GM18868 (cell line): ENCODE measurements at regions not wholly inside any gene's neighbourhood (a gene's known extent, or its start where the extent isn't known, plus 50 kb on each side); places are given as distances from the start of the nearest gene placed in this dataset.
"Not testable (repeated sequence)": the region's sequence is repeated elsewhere in the genome, so short reads cannot be mapped to it uniquely, and the experiment has no call there.

Source experiments
- ATAC-seq: cut with Tn5 transposase; IDR thresholded peaks from one replicate; pipeline ENCODE4 v1.9.1; 2021; ENCODE audit warnings: mild to moderate bottlenecking, moderate library complexity; ENCODE audit not compliant: unreplicated experiment

DNA sequence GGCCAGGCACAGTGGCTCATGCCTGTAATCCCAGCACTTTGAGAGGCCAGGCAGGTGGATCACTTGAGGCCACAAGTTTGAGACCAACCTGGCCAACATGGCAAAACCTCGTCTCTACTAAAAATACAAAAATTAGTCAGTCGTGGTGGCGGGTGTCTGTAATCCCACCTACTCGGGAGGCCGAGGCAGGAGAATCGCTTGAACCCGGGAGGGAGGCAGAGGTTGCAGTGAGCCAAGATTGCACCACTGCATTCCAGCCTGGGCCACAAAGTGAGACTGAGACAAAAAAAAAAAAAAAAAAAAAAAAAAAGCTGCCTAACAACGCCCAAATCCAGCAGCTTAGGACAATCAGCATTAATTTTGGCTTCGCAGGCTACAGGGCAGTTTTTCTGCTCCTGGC is 167.1 kb downstream of the GOSR1 start:
- ATAC-seq = not testable (repeated sequence)

DNA sequence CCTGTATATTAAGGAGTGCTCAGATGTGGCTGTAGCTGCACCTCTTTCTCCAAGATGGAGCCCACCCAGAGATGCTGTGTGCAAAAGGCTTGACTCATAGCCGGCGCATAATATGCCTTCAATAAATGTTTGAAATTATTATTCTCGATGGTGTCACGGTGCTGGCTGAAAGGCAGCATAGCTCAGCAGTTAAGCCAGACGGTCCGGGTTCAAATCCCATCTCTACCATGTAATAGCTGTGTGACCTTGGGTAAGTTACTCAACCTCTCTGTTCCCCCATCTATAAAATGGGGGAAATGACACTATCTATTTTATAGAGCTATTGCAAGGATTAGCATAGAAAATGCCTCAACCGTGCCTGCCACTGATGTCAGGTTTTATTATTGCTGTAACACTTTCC is 164.2 kb downstream of the GOSR1 start:
- ATAC-seq = not testable (repeated sequence)

- ATAC-seq = not testable (repeated sequence)
These were observed 162.2 kb downstream of the GOSR1 start for GRCh38 chr17:30639391-30639790.

DNA sequence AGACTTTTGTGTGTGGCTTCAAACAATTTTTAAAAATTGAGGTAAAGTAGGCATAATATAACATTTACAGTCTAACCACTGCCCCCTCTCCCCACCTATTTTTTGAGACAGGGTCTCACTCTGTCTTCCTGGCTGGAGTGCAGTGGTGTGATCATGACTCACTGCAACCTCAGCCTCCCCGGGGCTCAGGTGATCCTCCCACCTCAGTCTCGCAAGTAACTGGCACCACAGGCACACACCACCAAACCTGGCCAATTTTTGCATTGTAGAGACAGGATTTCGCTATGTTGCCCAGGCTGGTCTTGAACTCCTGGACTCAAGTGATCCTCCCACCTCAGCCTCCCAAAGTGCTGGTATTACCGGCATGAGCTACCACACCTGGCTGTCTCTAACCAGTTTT is 161.8 kb downstream of the GOSR1 start:
- ATAC-seq = not testable (repeated sequence)

- not testable (repeated sequence) for ATAC-seq
These were observed 154.4 kb downstream of the GOSR1 start for GRCh38 chr17:30631651-30632050.

GRCh38 chr17:30625380-30625779 is 148.2 kb downstream of the GOSR1 start:
- ATAC-seq = not testable (repeated sequence)

DNA sequence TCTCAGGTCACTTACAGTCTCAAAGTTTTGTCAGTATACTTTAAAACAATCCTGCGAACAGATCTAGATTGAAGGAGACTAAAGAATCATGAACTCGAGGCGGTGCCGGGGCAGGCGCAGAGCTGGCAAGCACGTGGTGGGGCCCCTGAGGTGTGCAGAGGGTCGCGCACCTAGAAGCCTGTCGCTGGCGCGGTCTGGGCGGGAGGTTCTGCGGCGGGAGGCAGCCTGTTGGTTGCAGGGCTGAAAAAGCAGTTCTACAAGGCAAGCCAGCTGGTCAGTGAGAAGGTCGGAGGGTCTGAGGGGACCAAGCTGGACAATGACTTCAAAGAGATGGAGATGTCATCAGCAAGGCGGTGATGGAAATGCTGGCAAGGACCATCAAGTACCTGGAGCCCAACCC is 147.0 kb downstream of the GOSR1 start:
- ATAC-seq = not testable (repeated sequence)

GRCh38 chr17:30609682-30610081 is 132.5 kb downstream of the GOSR1 start:
- not testable (repeated sequence) for ATAC-seq

- no peak for ATAC-seq
These were observed 128.3 kb downstream of the GOSR1 start for GRCh38 chr17:30605523-30605922.

DNA sequence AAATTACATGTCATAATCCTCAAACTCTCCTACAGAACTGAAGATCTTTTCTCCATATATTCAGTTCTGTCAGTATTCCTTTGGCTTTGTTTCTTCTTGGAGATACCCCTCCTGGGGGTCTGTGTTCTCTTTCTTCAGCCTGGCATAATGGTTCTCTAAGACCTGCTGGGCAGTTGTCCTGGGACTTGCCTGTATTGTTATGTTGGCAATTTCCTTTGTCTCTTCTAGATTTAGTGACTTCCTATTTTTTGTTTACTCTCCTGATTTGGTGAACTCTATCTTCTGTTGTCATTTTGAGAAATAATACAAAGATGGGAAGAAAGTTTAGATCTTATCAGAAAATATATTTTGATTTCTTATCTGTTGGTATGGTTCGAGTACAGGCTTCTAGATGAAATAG is 127.8 kb downstream of the GOSR1 start:
- no peak for ATAC-seq

DNA sequence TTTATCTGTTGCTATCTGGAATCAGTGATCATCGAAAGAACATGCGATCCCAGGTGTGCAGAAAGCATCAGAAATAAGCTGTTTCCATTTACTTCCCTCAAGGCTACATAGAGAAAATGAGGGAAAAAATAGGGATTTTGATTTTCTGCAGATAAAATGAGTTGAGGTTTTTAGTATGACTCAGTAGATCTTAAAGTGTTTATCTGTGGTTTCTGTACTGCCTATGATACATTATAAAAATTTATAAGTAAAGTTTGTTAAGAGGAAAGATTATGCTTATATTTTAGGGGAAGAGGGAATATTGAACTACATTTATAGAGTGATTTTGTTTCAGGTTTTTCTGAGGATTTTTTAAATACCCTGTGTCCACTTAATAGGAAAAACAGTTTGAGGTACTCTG is 125.2 kb downstream of the GOSR1 start:
- ATAC-seq = not testable (repeated sequence)

GRCh38 chr17:30601984-30602383 is 124.8 kb downstream of the GOSR1 start:
- ATAC-seq = not testable (repeated sequence)

GRCh38 chr17:30600830-30601494 is 123.8 kb downstream of the GOSR1 start:
- ATAC-seq = no peak

DNA sequence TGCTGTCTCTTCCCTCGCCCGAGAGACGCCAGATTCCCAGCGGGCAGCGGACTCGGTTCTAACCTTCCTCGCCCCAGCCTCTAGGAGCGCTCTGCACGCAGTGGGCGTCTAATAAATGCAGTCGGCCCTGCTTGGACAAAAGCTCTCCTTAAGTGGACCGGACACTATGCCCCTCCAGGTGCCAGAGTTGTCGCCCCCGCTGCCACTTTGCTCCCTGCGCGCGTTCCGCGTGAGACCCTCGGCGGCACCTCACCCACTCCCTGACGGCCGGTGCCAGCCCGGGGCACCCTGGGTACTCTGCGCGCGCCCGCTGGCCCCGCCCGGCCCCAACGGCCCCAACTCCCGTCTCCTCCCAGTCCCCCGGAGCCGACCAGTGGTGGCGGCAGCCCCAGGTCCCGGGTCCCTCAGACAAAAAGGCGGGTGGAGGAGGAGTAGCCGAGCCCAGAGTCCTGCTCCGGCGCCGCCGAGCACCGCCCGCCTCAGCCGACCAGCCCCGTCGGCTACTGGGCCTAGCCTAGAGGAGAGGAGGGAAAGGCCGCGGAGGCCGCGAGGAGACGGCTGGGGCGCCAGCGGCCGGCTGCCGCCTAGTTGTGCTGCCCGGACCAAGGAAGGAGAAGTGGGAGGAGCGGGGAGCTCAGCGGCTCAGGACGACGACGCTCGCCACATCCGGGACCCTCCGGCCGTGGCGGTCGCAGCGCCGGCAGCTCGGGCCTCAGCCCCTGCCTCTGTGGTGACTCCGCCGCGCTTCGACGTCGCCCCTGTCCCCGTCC is 123.0 kb downstream of the GOSR1 start:
- ATAC-seq = peak; percentile 86

- ATAC-seq = no peak
These were observed 122.3 kb downstream of the GOSR1 start for GRCh38 chr17:30599428-30600059.

DNA sequence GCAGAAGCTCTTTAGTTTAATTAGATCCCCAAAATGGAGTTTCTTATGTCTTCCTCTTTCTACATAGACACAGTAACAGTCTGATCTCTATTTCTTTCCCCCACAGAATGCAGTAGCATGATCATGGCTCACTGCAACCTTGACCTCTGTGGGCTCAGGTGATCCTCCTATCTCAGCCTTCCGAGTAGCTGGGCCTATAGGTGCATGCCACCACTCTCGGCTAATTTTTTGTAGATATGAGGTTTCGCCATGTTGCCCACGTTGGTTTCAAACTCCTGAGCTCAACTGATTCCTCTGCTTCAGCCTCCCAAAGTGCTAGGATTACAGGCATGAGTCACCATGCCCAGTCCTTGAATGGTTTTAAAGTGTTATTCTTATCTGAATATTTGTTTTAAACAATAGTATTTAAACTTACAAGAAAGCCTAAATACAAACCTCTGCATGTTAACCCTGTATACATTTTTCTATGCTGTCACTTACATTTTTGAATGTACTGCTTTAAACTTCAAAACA is 120.6 kb downstream of the GOSR1 start:
- no peak for ATAC-seq

- not testable (repeated sequence) for ATAC-seq
These were observed 120.0 kb downstream of the GOSR1 start for GRCh38 chr17:30596948-30597775.

DNA sequence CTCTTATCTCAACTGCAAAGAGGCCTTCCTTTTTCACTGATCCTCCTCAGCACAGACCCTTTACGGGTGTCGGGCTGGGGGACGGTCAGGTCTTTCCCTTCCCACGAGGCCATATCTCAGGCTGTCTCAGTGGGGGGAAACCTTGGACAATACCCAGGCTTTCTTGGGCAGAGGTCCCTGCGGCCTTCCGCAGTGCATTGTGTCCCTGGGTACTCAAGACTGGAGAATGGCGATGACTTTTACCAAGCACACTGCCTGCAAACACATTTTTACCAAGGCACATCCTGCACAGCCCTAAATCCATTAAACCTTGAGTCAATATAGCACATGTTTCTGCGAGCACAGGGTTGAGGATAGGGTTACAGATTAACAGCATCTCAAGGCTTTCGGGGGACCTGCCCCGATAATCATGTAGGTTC is 117.8 kb downstream of the GOSR1 start:
- not testable (repeated sequence) for ATAC-seq

DNA sequence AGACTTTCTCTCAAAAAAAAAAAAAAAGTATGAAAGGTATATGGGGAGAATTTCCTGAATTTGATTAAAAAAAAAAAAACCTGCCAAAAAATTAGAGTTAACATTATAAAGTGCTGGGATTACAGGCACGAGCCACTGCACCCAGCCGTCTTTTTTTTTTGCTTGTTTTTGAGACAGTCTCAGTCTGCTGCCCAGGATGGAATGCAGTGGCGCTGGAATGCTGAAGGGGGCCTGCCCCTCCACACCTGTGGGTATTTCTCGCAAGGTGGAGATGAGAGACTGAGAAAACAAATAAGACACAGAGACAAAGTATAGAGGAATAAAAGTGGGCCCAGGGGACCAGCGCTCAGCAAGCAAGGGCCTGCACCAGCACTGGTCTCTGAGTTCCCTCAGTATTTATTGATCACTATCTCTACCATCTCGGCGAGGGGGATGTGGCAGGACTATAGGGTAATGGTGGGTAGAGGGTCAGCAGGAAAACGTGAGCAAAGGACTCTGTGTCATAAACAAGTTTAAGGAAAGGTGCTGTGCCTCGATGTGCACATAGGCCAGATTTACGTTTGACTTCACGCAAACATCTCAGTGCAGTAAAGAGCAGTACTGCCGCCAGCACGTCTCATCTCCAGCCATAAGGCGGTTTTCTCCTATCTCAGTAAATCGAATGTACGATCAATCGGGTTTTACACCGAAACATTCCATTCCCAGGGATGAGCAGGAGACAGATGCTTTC is 117.2 kb downstream of the GOSR1 start:
- ATAC-seq = no peak
